ENCODE measurements at regions not wholly inside any gene's neighbourhood (a gene's known extent, or its start where the extent isn't known, plus 50 kb on each side); places are given as distances from the start of the nearest gene placed in this dataset.

DNA sequence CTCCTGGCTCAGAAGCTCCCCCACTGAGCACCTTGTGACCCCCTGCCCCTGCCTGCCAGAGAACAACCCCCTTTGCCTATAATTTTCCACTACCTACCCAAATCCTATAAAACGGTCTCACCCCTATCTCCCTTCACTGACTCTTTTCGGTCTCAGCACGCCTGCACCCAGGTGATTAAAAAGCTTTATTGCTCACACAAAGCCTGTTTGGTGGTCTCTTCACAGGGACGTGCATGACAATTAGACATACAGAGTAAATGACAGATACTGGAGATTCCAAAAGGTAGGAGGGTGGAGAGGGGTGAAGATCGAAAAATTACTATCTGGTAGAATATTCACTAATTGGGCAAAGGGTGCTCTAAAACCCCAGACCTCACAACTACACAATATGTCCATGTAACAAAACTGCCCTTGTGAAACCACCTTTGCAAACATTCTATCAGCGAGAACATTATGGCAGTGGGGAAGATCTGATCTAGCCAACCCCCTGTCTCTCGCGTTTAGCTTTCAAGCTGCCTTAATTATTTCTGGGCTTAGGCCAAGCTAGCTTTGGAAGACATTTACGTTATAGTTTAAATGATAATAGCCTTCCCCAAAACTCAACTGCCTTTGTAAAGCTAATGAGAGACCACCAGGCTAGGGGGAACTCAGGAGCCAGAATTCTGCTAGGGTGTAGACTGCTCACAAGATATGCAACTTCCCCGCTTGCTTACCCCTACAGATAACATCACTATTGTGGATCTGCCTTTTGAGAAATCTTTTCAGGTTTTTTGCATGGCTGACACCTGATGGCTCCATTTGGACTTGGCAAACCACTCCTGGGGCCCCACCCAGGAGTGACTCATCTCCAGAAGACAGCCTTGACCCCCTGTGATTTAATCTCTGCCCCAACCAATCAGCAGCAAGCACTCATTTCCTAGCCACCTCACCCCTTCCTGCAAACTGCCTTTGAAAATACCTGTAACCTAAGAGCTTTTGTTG, 1534.0 kb upstream of the SPRY2 start:
- no TSS peak for BruUV-seq (replicated peaks)
- CTCF ChIA-PET = interaction anchor here (0.9 to 2.2 kb wide), 3 partner anchors 235 to 813 kb away, joined by 4 to 10 read pairs (median 4); no protein-coding TSS in a partner anchor

More for the DNA sequence above, 1534.0 kb upstream of the SPRY2 start:
- ChIA-PET POLR2A (no interaction called here), RAD21 (ENCODE audit: unreplicated experiment) (interaction anchor here (0.5 to 2.8 kb wide), 5 partner anchors 102 to 517 kb away, joined by 3 to 22 read pairs (median 3); no protein-coding TSS in a partner anchor), SMC1A (ENCODE audit: uncharacterized antibody, unreplicated experiment) (interaction anchor here (1.4 kb wide), 2 partner anchors 14 to 235 kb away, joined by 3 to 4 read pairs; no protein-coding TSS in a partner anchor)
- Histone ChIP-seq H3K79me2 (ENCODE audit: control insufficient read depth, insufficient read depth, low read length) (no peaks in the 10 kb centered on the region), H3K36me3 (ENCODE audit: control insufficient read depth in 2 of 2, insufficient read depth in 2 of 2, low read length in 1 of 2) (no peaks in the 10 kb centered on the region), H3K27ac (ENCODE audit: control insufficient read depth, insufficient read depth) (no peak overlapping the region), H3K4me1 (ENCODE audit: control insufficient read depth, insufficient read depth, low read length) (no peaks in the 10 kb centered on the region), H3K27me3 (replicated peaks in 1 of 2; ENCODE audit: control insufficient read depth in 2 of 2, insufficient read depth in 2 of 2, low read length in 1 of 2) (no peaks in the 10 kb centered on the region), H3K4me2 (ENCODE audit: control insufficient read depth, insufficient read depth) (no peak overlapping the region), H4K20me1 (ENCODE audit: control insufficient read depth, insufficient read depth) (no peaks in the 10 kb centered on the region), H3K9ac (ENCODE audit: control insufficient read depth, insufficient read depth, low read length) (no peak overlapping the region), H3K4me3 (no peak overlapping the region), H3K9me3 (replicated peaks; ENCODE audit: control insufficient read depth, insufficient read depth, low read length) (no peaks in the 10 kb centered on the region), H2AFZ (ENCODE audit: control insufficient read depth, low read depth, low read length) (no peak overlapping the region)
- 9% methylated on average over 10 of the region's 10 CpGs for WGBS (ENCODE audit: insufficient coverage, insufficient replicate concordance, low lambda C conversion rate, missing lambda C conversion rate)
- in situ Hi-C loops (cut with MboI) = no loop called here
- intact Hi-C loops (cut with micrococcal nuclease; ENCODE audit: unreplicated experiment) = loop anchor here (10.0 kb wide), 1 partner anchor 340 kb away; no protein-coding TSS in a partner anchor
- TF ChIP-seq NFIC (IDR thresholded peaks at IDR 0.05; ENCODE audit: low read depth, low read length) (no peak), ZNF24 (IDR thresholded peaks at IDR 0.05) (no peak), ZBED1 (IDR thresholded peaks at IDR 0.05; ENCODE audit: borderline replicate concordance) (no peak), POLR2AphosphoS5 (IDR thresholded peaks at IDR 0.05; ENCODE audit: low read length) (no peak), SREBF1 (IDR thresholded peaks at IDR 0.05; ENCODE audit: low read length) (no peak), NFYB (IDR thresholded peaks at IDR 0.05; ENCODE audit: insufficient read depth, low read depth, low read length) (0 out of 2 replicates have a peak, but pooled peaks have one; percentile 16)
- TF ChIP-seq, protein P1, sequence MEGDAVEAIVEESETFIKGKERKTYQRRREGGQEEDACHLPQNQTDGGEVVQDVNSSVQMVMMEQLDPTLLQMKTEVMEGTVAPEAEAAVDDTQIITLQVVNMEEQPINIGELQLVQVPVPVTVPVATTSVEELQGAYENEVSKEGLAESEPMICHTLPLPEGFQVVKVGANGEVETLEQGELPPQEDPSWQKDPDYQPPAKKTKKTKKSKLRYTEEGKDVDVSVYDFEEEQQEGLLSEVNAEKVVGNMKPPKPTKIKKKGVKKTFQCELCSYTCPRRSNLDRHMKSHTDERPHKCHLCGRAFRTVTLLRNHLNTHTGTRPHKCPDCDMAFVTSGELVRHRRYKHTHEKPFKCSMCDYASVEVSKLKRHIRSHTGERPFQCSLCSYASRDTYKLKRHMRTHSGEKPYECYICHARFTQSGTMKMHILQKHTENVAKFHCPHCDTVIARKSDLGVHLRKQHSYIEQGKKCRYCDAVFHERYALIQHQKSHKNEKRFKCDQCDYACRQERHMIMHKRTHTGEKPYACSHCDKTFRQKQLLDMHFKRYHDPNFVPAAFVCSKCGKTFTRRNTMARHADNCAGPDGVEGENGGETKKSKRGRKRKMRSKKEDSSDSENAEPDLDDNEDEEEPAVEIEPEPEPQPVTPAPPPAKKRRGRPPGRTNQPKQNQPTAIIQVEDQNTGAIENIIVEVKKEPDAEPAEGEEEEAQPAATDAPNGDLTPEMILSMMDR (IDR thresholded peaks at IDR 0.05 in 2 of 3, conservative IDR thresholded peaks at IDR 0.05 in 1 of 3; ENCODE audit: control insufficient read depth in 2 of 3, extremely low read depth in 1 of 3, insufficient read depth in 1 of 3, low read depth in 3 of 3, low read length in 3 of 3) = no peak
- TF ChIP-seq, protein P2, sequence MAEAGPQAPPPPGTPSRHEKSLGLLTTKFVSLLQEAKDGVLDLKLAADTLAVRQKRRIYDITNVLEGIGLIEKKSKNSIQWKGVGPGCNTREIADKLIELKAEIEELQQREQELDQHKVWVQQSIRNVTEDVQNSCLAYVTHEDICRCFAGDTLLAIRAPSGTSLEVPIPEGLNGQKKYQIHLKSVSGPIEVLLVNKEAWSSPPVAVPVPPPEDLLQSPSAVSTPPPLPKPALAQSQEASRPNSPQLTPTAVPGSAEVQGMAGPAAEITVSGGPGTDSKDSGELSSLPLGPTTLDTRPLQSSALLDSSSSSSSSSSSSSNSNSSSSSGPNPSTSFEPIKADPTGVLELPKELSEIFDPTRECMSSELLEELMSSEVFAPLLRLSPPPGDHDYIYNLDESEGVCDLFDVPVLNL (IDR thresholded peaks at IDR 0.05; ENCODE audit: low read depth, low read length) = no peak
- peak; percentile 44; the same call in 2 of the 3 replicates for ATAC-seq
- no peak for FAIRE-seq
- DNase-seq (ENCODE audit: low read depth, low spot score) = no peak

Data from GM12878 (cell line).